ENCODE measurements at regions not wholly inside any gene's neighbourhood (a gene's known extent, or its start where the extent isn't known, plus 50 kb on each side); places are given as distances from the start of the nearest gene placed in this dataset.

- no peak for TF ChIP-seq REST (IDR thresholded peaks at IDR 0.05; ENCODE audit: insufficient read depth in 1 of 2, low read depth in 2 of 2, low read length in 2 of 2)
- TF ChIP-seq POLR2AphosphoS5 (IDR thresholded peaks at IDR 0.05; ENCODE audit: low read depth, low read length) = no peak
- TF ChIP-seq FOXP2 (optimal IDR thresholded peaks at IDR 0.05; ENCODE audit: borderline replicate concordance, extremely low read depth, extremely low read length, insufficient read depth) = no peak
- no peak for TF ChIP-seq SIN3A (IDR thresholded peaks at IDR 0.05; ENCODE audit: borderline replicate concordance, insufficient read depth, low read length)
- TF ChIP-seq TAF1 (IDR thresholded peaks at IDR 0.05; ENCODE audit: borderline replicate concordance, insufficient read depth, low read length) = no peak
Observed at GRCh38 chr6:109303640-109304283, 78.5 kb downstream of the CD164 start.

All from PFSK-1 (cell line).